NCI-H2196 treated with DMSO at 0.1 percent for 48 hours (cell line): ENCODE measurements at regions not wholly inside any gene's neighbourhood (a gene's known extent, or its start where the extent isn't known, plus 50 kb on each side); places are given as distances from the start of the nearest gene placed in this dataset.
"Not testable (repeated sequence)": the region's sequence is repeated elsewhere in the genome, so short reads cannot be mapped to it uniquely, and the experiment has no call there.

Experiments used
- DNase-seq: peaks from one replicate; lab custom pipeline; 2025; ENCODE audit not compliant: unreplicated experiment; lab: John Stamatoyannopoulos, UW

- DNase-seq: no peak
Measured at GRCh38 chr14:85056267-85056666, 473.7 kb upstream of the FLRT2 start.

GRCh38 chr14:85057221-85057620, 472.7 kb upstream of the FLRT2 start:
- DNase-seq: no peak

- DNase-seq: no peak
Measured at GRCh38 chr14:85058150-85058549, 471.8 kb upstream of the FLRT2 start.

- DNase-seq: no peak
Measured at GRCh38 chr14:85060121-85060520, 469.8 kb upstream of the FLRT2 start.

GRCh38 chr14:85061256-85061655, 468.7 kb upstream of the FLRT2 start:
- no peak for DNase-seq

- no peak for DNase-seq
Measured at GRCh38 chr14:85063747-85064146, 466.2 kb upstream of the FLRT2 start.

- DNase-seq: no peak
Measured at GRCh38 chr14:85071447-85071846, 458.5 kb upstream of the FLRT2 start.

GRCh38 chr14:85074955-85075354, 455.0 kb upstream of the FLRT2 start:
- no peak for DNase-seq

- no peak for DNase-seq
Measured at GRCh38 chr14:85075694-85076476, 454.1 kb upstream of the FLRT2 start.

- not testable (repeated sequence) for DNase-seq
Measured at GRCh38 chr14:85077716-85078115, 452.2 kb upstream of the FLRT2 start.

- no peak for DNase-seq
Measured at GRCh38 chr14:85079842-85080730, 449.9 kb upstream of the FLRT2 start.

- DNase-seq: no peak
Measured at GRCh38 chr14:85084344-85084743, 445.6 kb upstream of the FLRT2 start.

GRCh38 chr14:85085981-85086380, 444.0 kb upstream of the FLRT2 start:
- no peak for DNase-seq

GRCh38 chr14:85087201-85087600, 442.7 kb upstream of the FLRT2 start:
- no peak for DNase-seq

- no peak for DNase-seq
Measured at GRCh38 chr14:85088192-85088591, 441.8 kb upstream of the FLRT2 start.

GRCh38 chr14:85090681-85091080, 439.3 kb upstream of the FLRT2 start:
- no peak for DNase-seq

- DNase-seq: no peak
Measured at GRCh38 chr14:85093631-85094330, 436.2 kb upstream of the FLRT2 start.

- no peak for DNase-seq
Measured at GRCh38 chr14:85102591-85102990, 427.4 kb upstream of the FLRT2 start.

- no peak for DNase-seq
Measured at GRCh38 chr14:85106506-85106905, 423.4 kb upstream of the FLRT2 start.

- no peak for DNase-seq
Measured at GRCh38 chr14:85112762-85113161, 417.2 kb upstream of the FLRT2 start.

- DNase-seq: no peak
Measured at GRCh38 chr14:85115921-85116320, 414.0 kb upstream of the FLRT2 start.

- no peak for DNase-seq
Measured at GRCh38 chr14:85118274-85118673, 411.7 kb upstream of the FLRT2 start.
